ENCODE measurements at regions not wholly inside any gene's neighbourhood (a gene's known extent, or its start where the extent isn't known, plus 50 kb on each side); places are given as distances from the start of the nearest gene placed in this dataset.
"Not testable (repeated sequence)": the region's sequence is repeated elsewhere in the genome, so short reads cannot be mapped to it uniquely, and the experiment has no call there.

GRCh38 chr1:242806324-242806723 lies 281.8 kb upstream of the PLD5 start:
- Mint-ChIP-seq H3K27ac (no peak overlapping the region), H3K4me1 (no peaks in the 10 kb centered on the region), H3K4me3 (no peak overlapping the region), H3K9me3 (no peaks in the 10 kb centered on the region), H3K27me3 (ENCODE audit: low read depth) (no peaks in the 10 kb centered on the region), H3K36me3 (no peaks in the 10 kb centered on the region)
- DNase-seq (ENCODE audit: low spot score in 2 of 2, unreplicated experiment in 2 of 2) = no peak
- TF ChIP-seq, protein P1, sequence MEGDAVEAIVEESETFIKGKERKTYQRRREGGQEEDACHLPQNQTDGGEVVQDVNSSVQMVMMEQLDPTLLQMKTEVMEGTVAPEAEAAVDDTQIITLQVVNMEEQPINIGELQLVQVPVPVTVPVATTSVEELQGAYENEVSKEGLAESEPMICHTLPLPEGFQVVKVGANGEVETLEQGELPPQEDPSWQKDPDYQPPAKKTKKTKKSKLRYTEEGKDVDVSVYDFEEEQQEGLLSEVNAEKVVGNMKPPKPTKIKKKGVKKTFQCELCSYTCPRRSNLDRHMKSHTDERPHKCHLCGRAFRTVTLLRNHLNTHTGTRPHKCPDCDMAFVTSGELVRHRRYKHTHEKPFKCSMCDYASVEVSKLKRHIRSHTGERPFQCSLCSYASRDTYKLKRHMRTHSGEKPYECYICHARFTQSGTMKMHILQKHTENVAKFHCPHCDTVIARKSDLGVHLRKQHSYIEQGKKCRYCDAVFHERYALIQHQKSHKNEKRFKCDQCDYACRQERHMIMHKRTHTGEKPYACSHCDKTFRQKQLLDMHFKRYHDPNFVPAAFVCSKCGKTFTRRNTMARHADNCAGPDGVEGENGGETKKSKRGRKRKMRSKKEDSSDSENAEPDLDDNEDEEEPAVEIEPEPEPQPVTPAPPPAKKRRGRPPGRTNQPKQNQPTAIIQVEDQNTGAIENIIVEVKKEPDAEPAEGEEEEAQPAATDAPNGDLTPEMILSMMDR (IDR thresholded peaks at IDR 0.05; ENCODE audit: unreplicated experiment) = no peak

DNA sequence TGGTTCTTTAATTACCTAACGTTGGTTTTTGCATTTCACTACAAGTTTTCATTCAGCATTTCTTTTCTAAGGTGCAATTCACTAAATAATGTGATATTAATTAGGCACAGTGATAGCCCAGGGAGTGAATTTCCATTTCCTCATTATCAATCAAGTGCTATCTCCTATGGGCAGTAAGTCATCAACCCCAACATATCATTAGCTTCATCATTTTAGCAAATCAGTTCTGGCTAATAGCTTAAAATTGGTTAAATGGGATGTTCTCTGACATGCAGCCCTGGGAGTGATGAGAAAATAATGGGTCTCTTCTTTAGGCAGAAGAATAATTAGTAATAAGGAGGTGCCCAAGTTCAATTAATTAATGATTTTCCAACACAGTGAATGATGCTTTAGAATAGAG lies 280.9 kb upstream of the PLD5 start:
- not testable (repeated sequence) for H3K27ac Mint-ChIP-seq; H3K36me3 Mint-ChIP-seq; H3K9me3 Mint-ChIP-seq; H3K4me3 Mint-ChIP-seq; H3K27me3 Mint-ChIP-seq (ENCODE audit: low read depth); DNase-seq (ENCODE audit: low spot score in 2 of 2, unreplicated experiment in 2 of 2); H3K4me1 Mint-ChIP-seq

DNA sequence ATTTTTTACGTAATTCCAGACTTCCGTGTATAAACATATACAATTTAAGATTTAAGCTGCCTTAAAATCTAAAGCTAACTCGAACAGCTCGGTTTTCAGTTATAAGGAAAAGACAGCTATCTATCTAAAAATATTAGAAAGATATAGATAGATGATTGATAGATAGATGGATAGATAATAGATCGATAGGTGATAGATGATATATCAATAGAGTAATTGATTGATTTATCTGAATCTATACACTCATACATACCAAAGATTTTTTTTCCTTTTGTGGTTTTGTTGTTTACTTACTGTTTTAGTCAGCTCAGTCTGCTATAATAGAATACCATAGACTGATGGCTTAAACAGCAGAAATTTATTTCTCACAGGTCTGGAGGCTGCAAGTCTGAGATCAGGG lies 278.5 kb upstream of the PLD5 start:
- TF ChIP-seq, protein P1 (IDR thresholded peaks at IDR 0.05; ENCODE audit: unreplicated experiment) = no peak
- Mint-ChIP-seq H3K27me3 (ENCODE audit: low read depth) (no peaks in the 10 kb centered on the region), H3K9me3 (no peaks in the 10 kb centered on the region), H3K27ac (no peak overlapping the region), H3K36me3 (no peaks in the 10 kb centered on the region), H3K4me3 (no peak overlapping the region), H3K4me1 (no peaks in the 10 kb centered on the region)
- DNase-seq (ENCODE audit: low spot score in 2 of 2, unreplicated experiment in 2 of 2) = no peak

GRCh38 chr1:242800521-242800920 lies 276.0 kb upstream of the PLD5 start:
- Mint-ChIP-seq H3K27me3 (ENCODE audit: low read depth) (no peaks in the 10 kb centered on the region), H3K9me3 (peaks cover 3% of the 10 kb centered on the region), H3K36me3 (no peaks in the 10 kb centered on the region), H3K27ac (no peak overlapping the region), H3K4me1 (no peaks in the 10 kb centered on the region), H3K4me3 (no peak overlapping the region)
- TF ChIP-seq, protein P1 (IDR thresholded peaks at IDR 0.05; ENCODE audit: unreplicated experiment) = no peak
- no peak for DNase-seq (ENCODE audit: low spot score in 2 of 2, unreplicated experiment in 2 of 2)

DNA sequence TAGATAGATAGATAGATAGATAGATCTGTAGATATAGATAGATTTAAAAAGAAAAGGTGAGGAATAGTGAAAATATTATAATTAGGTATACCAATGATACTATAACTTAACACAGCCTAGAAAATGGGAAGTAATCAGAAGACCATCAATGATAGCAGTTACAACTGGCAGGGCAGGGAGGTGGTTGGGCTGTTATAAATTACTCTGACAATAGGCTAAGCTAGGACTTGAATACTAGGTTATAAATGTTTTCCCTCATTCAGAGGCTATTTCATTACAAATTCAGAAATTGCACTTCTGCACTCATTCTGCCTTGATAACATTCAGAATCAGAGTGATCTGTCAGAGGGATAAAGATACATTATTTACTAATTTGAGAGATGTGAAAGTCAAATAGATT lies 273.4 kb upstream of the PLD5 start:
- no peak for DNase-seq (ENCODE audit: low spot score in 2 of 2, unreplicated experiment in 2 of 2)
- Mint-ChIP-seq H3K27me3 (ENCODE audit: low read depth) (no peaks in the 10 kb centered on the region), H3K27ac (no peak overlapping the region), H3K36me3 (no peaks in the 10 kb centered on the region), H3K4me3 (no peak overlapping the region), H3K9me3 (peaks cover 10% of the 10 kb centered on the region), H3K4me1 (no peaks in the 10 kb centered on the region)
- TF ChIP-seq, protein P1 (IDR thresholded peaks at IDR 0.05; ENCODE audit: unreplicated experiment) = no peak

- Mint-ChIP-seq H3K9me3 (peaks cover 11% of the 10 kb centered on the region), H3K4me3 (no peak overlapping the region), H3K4me1 (peaks cover 21% of the 10 kb centered on the region), H3K36me3 (peaks cover 3% of the 10 kb centered on the region), H3K27me3 (ENCODE audit: low read depth) (no peaks in the 10 kb centered on the region), H3K27ac (no peak overlapping the region)
- no peak for DNase-seq (ENCODE audit: low spot score in 2 of 2, unreplicated experiment in 2 of 2)
- TF ChIP-seq, protein P1 (IDR thresholded peaks at IDR 0.05; ENCODE audit: unreplicated experiment) = no peak
Observed at GRCh38 chr1:242788771-242789170, 264.3 kb upstream of the PLD5 start.
